Amygdala (tissue), 56 donors: ENCODE measurements at regions not wholly inside any gene's neighbourhood (a gene's known extent, or its start where the extent isn't known, plus 50 kb on each side); places are given as distances from the start of the nearest gene placed in this dataset.
"Not testable (repeated sequence)": the region's sequence is repeated elsewhere in the genome, so short reads cannot be mapped to it uniquely, and the experiment has no call there.

ENCODE experiments used
- DNase-seq, 56 donors: peaks; one replicate each; lab custom pipeline; 2025; lab: John Stamatoyannopoulos, UW

- no peak for DNase-seq
These were observed 741.1 kb downstream of the DIAPH3 start for GRCh38 chr13:59422646-59423045.

GRCh38 chr13:59423708-59424340 is 739.9 kb downstream of the DIAPH3 start:
- DNase-seq: no peak

- DNase-seq: no peak
These were observed 739.1 kb downstream of the DIAPH3 start for GRCh38 chr13:59424661-59425060.

GRCh38 chr13:59425211-59425741 is 738.5 kb downstream of the DIAPH3 start:
- no peak for DNase-seq

GRCh38 chr13:59435024-59435423 is 728.7 kb downstream of the DIAPH3 start:
- DNase-seq: no peak

- DNase-seq: no peak
These were observed 726.0 kb downstream of the DIAPH3 start for GRCh38 chr13:59437544-59438301.

- DNase-seq: no peak
These were observed 723.8 kb downstream of the DIAPH3 start for GRCh38 chr13:59439776-59440428.

- DNase-seq: not testable (repeated sequence)
These were observed 722.7 kb downstream of the DIAPH3 start for GRCh38 chr13:59441068-59441467.

GRCh38 chr13:59441596-59442280 is 722.0 kb downstream of the DIAPH3 start:
- no peak for DNase-seq

- no peak for DNase-seq
These were observed 721.3 kb downstream of the DIAPH3 start for GRCh38 chr13:59442461-59442860.

GRCh38 chr13:59442944-59443486 is 720.7 kb downstream of the DIAPH3 start:
- no peak for DNase-seq

- no peak for DNase-seq
These were observed 719.4 kb downstream of the DIAPH3 start for GRCh38 chr13:59444210-59444857.

GRCh38 chr13:59445812-59446211 is 717.9 kb downstream of the DIAPH3 start:
- no peak for DNase-seq

GRCh38 chr13:59446391-59446790 is 717.3 kb downstream of the DIAPH3 start:
- DNase-seq: no peak

- no peak for DNase-seq
These were observed 716.7 kb downstream of the DIAPH3 start for GRCh38 chr13:59447031-59447430.

GRCh38 chr13:59447846-59448620 is 715.7 kb downstream of the DIAPH3 start:
- no peak for DNase-seq

GRCh38 chr13:59449750-59450149 is 714.0 kb downstream of the DIAPH3 start:
- no peak for DNase-seq

GRCh38 chr13:59450229-59450628 is 713.5 kb downstream of the DIAPH3 start:
- no peak for DNase-seq

GRCh38 chr13:59451236-59451635 is 712.5 kb downstream of the DIAPH3 start:
- DNase-seq: no peak
